A549 (cell line): ENCODE measurements at regions not wholly inside any gene's neighbourhood (a gene's known extent, or its start where the extent isn't known, plus 50 kb on each side); places are given as distances from the start of the nearest gene placed in this dataset.

Source experiments
- BCL3 ChIP-seq: fragments of >200 bp; sonication (Bioruptor Twin); formaldehyde crosslinking; IDR thresholded peaks from 3 replicates; pipeline ENCODE4 v1.6.1; 2016
- CEBPB ChIP-seq, 2 experiments: fragments of >200 bp in 1 of 2; sonication (Bioruptor Twin) in 1 of 2; formaldehyde crosslinking in 1 of 2; IDR thresholded peaks; 2 replicates each; pipeline ENCODE4 v1.6.1; 2012 to 2016
- CTCF ChIP-seq: fragments of >200 bp; sonication (Bioruptor Twin); formaldehyde crosslinking; IDR thresholded peaks from 3 replicates; pipeline ENCODE4 v1.5.1; 2016
- HES2 ChIP-seq: fragments of >200 bp; sonication (Bioruptor Twin); formaldehyde crosslinking; IDR thresholded peaks from 2 replicates; pipeline ENCODE4 v1.6.1; 2016
- MAFK ChIP-seq: fragments of 450-650 bp; IDR thresholded peaks from 2 replicates; pipeline ENCODE4 v1.6.1; 2014; ENCODE audit not compliant: partially characterized antibody
- MAX ChIP-seq: IDR thresholded peaks from 2 replicates; pipeline ENCODE4 v1.6.1; 2012
- POLR2A ChIP-seq: IDR thresholded peaks from 2 replicates; pipeline ENCODE4 v1.6.1; 2012; ENCODE audit warnings: mild to moderate bottlenecking, low read length
- RCOR1 ChIP-seq: fragments of 150-350 bp; IDR thresholded peaks from 2 replicates; pipeline ENCODE4 v1.6.1; 2014; ENCODE audit warnings: antibody characterized with exemption, low read length, low read depth
- SMC3 ChIP-seq: fragments of >200 bp; sonication (Bioruptor Twin); formaldehyde crosslinking; IDR thresholded peaks from 3 replicates; pipeline ENCODE4 v1.6.1; 2018; ENCODE audit warnings: inconsistent platforms
- SREBF2 ChIP-seq: fragments of 450-650 bp; IDR thresholded peaks from 2 replicates; pipeline ENCODE4 v1.6.1; 2014; ENCODE audit warnings: mild to moderate bottlenecking, moderate library complexity
- USF2 ChIP-seq: fragments of 450-650 bp; IDR thresholded peaks from 2 replicates; pipeline ENCODE4 v1.6.1; 2014; ENCODE audit warnings: antibody characterized with exemption

GRCh38 chr3:110413266-110413665 is 658.4 kb upstream of the NECTIN3 start:
- no peak for TF ChIP-seq HES2
- no peak for TF ChIP-seq MAX
- no peak for TF ChIP-seq MAFK
- no peak for TF ChIP-seq SMC3
- no peak for TF ChIP-seq CTCF
- no peak for TF ChIP-seq BCL3
- TF ChIP-seq CEBPB (IDR thresholded peaks at IDR 0.05) = no peak
- TF ChIP-seq POLR2A = no peak
- no peak for TF ChIP-seq SREBF2
- no peak for TF ChIP-seq RCOR1
- TF ChIP-seq USF2 = no peak
